H9 (cell line): ENCODE measurements at regions not wholly inside any gene's neighbourhood (a gene's known extent, or its start where the extent isn't known, plus 50 kb on each side); places are given as distances from the start of the nearest gene placed in this dataset.

Experiments
- DNase-seq: peaks from one replicate; pipeline ENCODE4 v3.0.0-alpha.2; 2017
- H2AFZ ChIP-seq: one replicate; pipeline ENCODE4 v1.6.1; 2013; ENCODE audit warnings: mild to moderate bottlenecking, low read length, control low read depth, moderate library complexity
- H2AK5ac ChIP-seq: 2 replicates; pipeline ENCODE4 v1.6.1; 2013; ENCODE audit warnings: low read length, control low read depth, mixed read lengths; ENCODE audit not compliant: insufficient read length
- H2BK120ac ChIP-seq: one replicate; pipeline ENCODE4 v1.6.1; 2013; ENCODE audit warnings: low read depth, mild to moderate bottlenecking, low read length, control low read depth, inconsistent platforms; ENCODE audit not compliant: poor library complexity, severe bottlenecking
- H2BK12ac ChIP-seq: 2 replicates; pipeline ENCODE4 v1.6.1; 2013; ENCODE audit warnings: low read length, control low read depth, mixed read lengths, low read depth; ENCODE audit not compliant: insufficient read length
- H2BK15ac ChIP-seq: 2 replicates; pipeline ENCODE4 v1.6.1; 2013; ENCODE audit warnings: low read depth, low read length, control low read depth
- H2BK20ac ChIP-seq: one replicate; pipeline ENCODE4 v1.6.1; 2013; ENCODE audit warnings: low read depth, mild to moderate bottlenecking, low read length, control low read depth, inconsistent platforms; ENCODE audit not compliant: poor library complexity, severe bottlenecking
- H2BK5ac ChIP-seq: 2 replicates; pipeline ENCODE4 v1.6.1; 2013; ENCODE audit warnings: low read length, control low read depth, mixed read lengths; ENCODE audit not compliant: insufficient read length
- H3K14ac ChIP-seq: 2 replicates; pipeline ENCODE4 v1.6.1; 2013; ENCODE audit warnings: low read length, control low read depth; ENCODE audit not compliant: insufficient read depth
- H3K18ac ChIP-seq: 2 replicates; pipeline ENCODE4 v1.6.1; 2013; ENCODE audit warnings: low read depth, mild to moderate bottlenecking, mixed read lengths, low read length, control low read depth; ENCODE audit not compliant: insufficient read length
- H3K23ac ChIP-seq: 2 replicates; pipeline ENCODE4 v1.6.1; 2013; ENCODE audit warnings: low read length, control low read depth, mixed read lengths, low read depth; ENCODE audit not compliant: insufficient read length
- H3K23me2 ChIP-seq: 2 replicates; pipeline ENCODE4 v1.6.1; 2013; ENCODE audit warnings: low read depth, mild to moderate bottlenecking, mixed read lengths, low read length, control low read depth; ENCODE audit not compliant: insufficient read length, poor library complexity, severe bottlenecking
- H3K27ac ChIP-seq: 2 replicates; pipeline ENCODE4 v1.5.1; 2013; ENCODE audit warnings: low read length, control low read depth, mixed read lengths, low read depth; ENCODE audit not compliant: insufficient read length
- H3K27me3 ChIP-seq: 2 replicates; pipeline ENCODE4 v1.6.1; 2013; ENCODE audit warnings: low read length, control low read depth, inconsistent platforms; ENCODE audit not compliant: insufficient read depth
- H3K4ac ChIP-seq: 2 replicates; pipeline ENCODE4 v1.6.1; 2013; ENCODE audit warnings: low read depth, mild to moderate bottlenecking, control low read depth, inconsistent platforms, low read length, moderate library complexity
- H3K4me1 ChIP-seq: 2 replicates; pipeline ENCODE4 v1.6.1; 2013; ENCODE audit warnings: low read length, control low read depth, inconsistent platforms; ENCODE audit not compliant: insufficient read depth
- H3K4me2 ChIP-seq: 2 replicates; pipeline ENCODE4 v1.6.1; 2013; ENCODE audit warnings: low read length, control low read depth, mixed read lengths; ENCODE audit not compliant: insufficient read length, insufficient read depth
- H3K56ac ChIP-seq: 2 replicates; pipeline ENCODE4 v1.6.1; 2013; ENCODE audit warnings: low read depth, mild to moderate bottlenecking, mixed read lengths, low read length, control low read depth; ENCODE audit not compliant: insufficient read length
- H3K79me1 ChIP-seq: 2 replicates; pipeline ENCODE4 v1.6.1; 2013; ENCODE audit warnings: low read depth, mild to moderate bottlenecking, moderate library complexity, low read length, control low read depth, inconsistent platforms; ENCODE audit not compliant: insufficient read depth, poor library complexity, severe bottlenecking
- H3K79me2 ChIP-seq: 2 replicates; pipeline ENCODE4 v1.6.1; 2013; ENCODE audit warnings: low read length, control low read depth, inconsistent platforms; ENCODE audit not compliant: insufficient read depth
- H3K9ac ChIP-seq: 2 replicates; pipeline ENCODE4 v1.6.1; 2013; ENCODE audit warnings: low read length, control low read depth, mixed read lengths; ENCODE audit not compliant: insufficient read length; ENCODE audit errors: extremely low read depth
- H3K9me3 ChIP-seq: one replicate; pipeline ENCODE4 v1.6.1; 2013; ENCODE audit warnings: low read depth, low read length, inconsistent platforms; ENCODE audit not compliant: control insufficient read depth
- H3T11ph ChIP-seq: one replicate; pipeline ENCODE4 v1.6.1; 2013; ENCODE audit warnings: mild to moderate bottlenecking, low read length, control low read depth, inconsistent platforms
- H4K20me1 ChIP-seq: one replicate; pipeline ENCODE4 v1.6.1; 2013; ENCODE audit not compliant: control insufficient read depth, insufficient read length, insufficient read depth
- H4K5ac ChIP-seq: 2 replicates; pipeline ENCODE4 v1.6.1; 2013; ENCODE audit warnings: low read depth, mild to moderate bottlenecking, mixed read lengths, low read length, control low read depth; ENCODE audit not compliant: insufficient read length
- H4K8ac ChIP-seq: replicated peaks from 2 replicates; pipeline ENCODE4 v1.6.1; 2013; ENCODE audit warnings: low read length, control low read depth, mixed read lengths, low read depth; ENCODE audit not compliant: insufficient read length
- H4K91ac ChIP-seq: 2 replicates; pipeline ENCODE4 v1.6.1; 2013; ENCODE audit warnings: low read depth, mild to moderate bottlenecking, moderate library complexity, mixed read lengths, low read length, control low read depth; ENCODE audit not compliant: insufficient read length
- H3K27ac Mint-ChIP-seq, 3 experiments: 2 replicates in 2 of 3; 3 replicates in 1 of 3; pipeline ENCODE4 v1.8.0; 2020 to 2021; ENCODE audit warnings: mixed read lengths in 3 of 3, mild to moderate bottlenecking in 1 of 3, moderate library complexity in 1 of 3
- H3K27me3 Mint-ChIP-seq: 2 replicates; pipeline ENCODE4 v1.8.0; 2021; ENCODE audit warnings: low read depth, mild to moderate bottlenecking, moderate library complexity, mixed read lengths
- H3K36me3 Mint-ChIP-seq, 3 experiments: 2 replicates in 2 of 3; 3 replicates in 1 of 3; pipeline ENCODE4 v1.8.0; 2020 to 2021; ENCODE audit warnings: low read depth in 3 of 3, mixed read lengths in 3 of 3; ENCODE audit not compliant: insufficient read depth in 1 of 3
- H3K4me1 Mint-ChIP-seq, 2 experiments: 2 replicates each; pipeline ENCODE4 v1.8.0; 2020; ENCODE audit warnings: mixed read lengths in 2 of 2
- H3K4me3 Mint-ChIP-seq, 2 experiments: 2 replicates in 1 of 2; 3 replicates in 1 of 2; pipeline ENCODE4 v1.8.0; 2020 to 2021; ENCODE audit warnings: mild to moderate bottlenecking in 2 of 2, mixed read lengths in 2 of 2, moderate library complexity in 1 of 2
- H3K9me3 Mint-ChIP-seq, 2 experiments: 2 replicates in 1 of 2; 3 replicates in 1 of 2; pipeline ENCODE4 v1.8.0; 2020; ENCODE audit warnings: mild to moderate bottlenecking in 2 of 2, mixed read lengths in 2 of 2, moderate library complexity in 1 of 2
- WGBS: extraction: QIAGEN DNeasy Blood & Tissue Kit; methylation state at CpG from one replicate; pipeline ENCODE4 v1.1.7; 2013; ENCODE audit warnings: missing lambda C conversion rate, low lambda C conversion rate, mixed read lengths; ENCODE audit not compliant: insufficient read length; ENCODE audit errors: extremely low coverage; 5-methylcytosine and 5-hydroxymethylcytosine counted together
- TF ChIP-seq, protein P1 (sequence below): fragments of 200-600 bp; sonication (generic); conservative IDR thresholded peaks from 3 replicates; pipeline ENCODE4 v1.8.0; 2021; ENCODE audit warnings: antibody characterized with exemption, mild to moderate bottlenecking

DNA sequence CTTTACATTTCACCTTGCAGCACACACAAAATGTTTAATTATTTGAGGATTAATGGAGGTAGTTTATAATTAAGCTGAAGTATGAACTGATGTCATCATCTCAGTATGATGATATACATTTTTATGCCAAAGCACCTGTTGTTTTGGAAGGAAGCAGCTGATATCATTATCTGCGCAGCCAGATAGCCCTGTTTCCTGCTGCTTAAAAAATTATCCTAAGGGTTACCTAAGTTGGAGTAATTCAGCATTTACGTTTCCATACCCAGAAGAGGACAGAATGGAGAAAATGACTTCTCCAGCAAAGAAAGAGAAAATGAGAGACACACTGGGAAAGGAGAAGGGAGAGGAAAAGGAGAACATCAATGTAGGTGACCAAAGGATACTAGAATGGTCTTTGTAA, 370.3 kb upstream of the PLSCR5 start:
- DNase-seq, result no peak
- no CpG with 5 or more reads among the region's 2 CpGs for WGBS
- H2BK120ac ChIP-seq, result no peak overlapping the region
- TF ChIP-seq, protein P1, sequence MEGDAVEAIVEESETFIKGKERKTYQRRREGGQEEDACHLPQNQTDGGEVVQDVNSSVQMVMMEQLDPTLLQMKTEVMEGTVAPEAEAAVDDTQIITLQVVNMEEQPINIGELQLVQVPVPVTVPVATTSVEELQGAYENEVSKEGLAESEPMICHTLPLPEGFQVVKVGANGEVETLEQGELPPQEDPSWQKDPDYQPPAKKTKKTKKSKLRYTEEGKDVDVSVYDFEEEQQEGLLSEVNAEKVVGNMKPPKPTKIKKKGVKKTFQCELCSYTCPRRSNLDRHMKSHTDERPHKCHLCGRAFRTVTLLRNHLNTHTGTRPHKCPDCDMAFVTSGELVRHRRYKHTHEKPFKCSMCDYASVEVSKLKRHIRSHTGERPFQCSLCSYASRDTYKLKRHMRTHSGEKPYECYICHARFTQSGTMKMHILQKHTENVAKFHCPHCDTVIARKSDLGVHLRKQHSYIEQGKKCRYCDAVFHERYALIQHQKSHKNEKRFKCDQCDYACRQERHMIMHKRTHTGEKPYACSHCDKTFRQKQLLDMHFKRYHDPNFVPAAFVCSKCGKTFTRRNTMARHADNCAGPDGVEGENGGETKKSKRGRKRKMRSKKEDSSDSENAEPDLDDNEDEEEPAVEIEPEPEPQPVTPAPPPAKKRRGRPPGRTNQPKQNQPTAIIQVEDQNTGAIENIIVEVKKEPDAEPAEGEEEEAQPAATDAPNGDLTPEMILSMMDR, result no peak
- no peaks in the 10 kb centered on the region for H3K23me2 ChIP-seq
- H2BK12ac ChIP-seq, result no peak overlapping the region
- no peak overlapping the region for H2AFZ ChIP-seq
- H3K4me1 Mint-ChIP-seq, result peaks cover 0 to 7% of the 10 kb centered on the region in 2 experiments; a peak in 2 of 4 replicates
- H3K14ac ChIP-seq, result no peak overlapping the region
- H2AK5ac ChIP-seq, result no peak overlapping the region
- no peaks in the 10 kb centered on the region for H3K9me3 ChIP-seq
- H3K27ac ChIP-seq, result no peak overlapping the region
- no peaks in the 10 kb centered on the region for H3K79me2 ChIP-seq
- H3K4ac ChIP-seq, result no peak overlapping the region
- no peaks in the 10 kb centered on the region for H3K27me3 ChIP-seq
- no peak overlapping the region for H3K23ac ChIP-seq
- no peak overlapping the region for H4K91ac ChIP-seq
- H2BK15ac ChIP-seq, result no peak overlapping the region
- no peaks in the 10 kb centered on the region for H3K79me1 ChIP-seq
- H3K27me3 Mint-ChIP-seq, result no peaks in the 10 kb centered on the region
- H4K5ac ChIP-seq, result no peak overlapping the region
- no peaks in the 10 kb centered on the region for H4K20me1 ChIP-seq
- no peak overlapping the region for H3K4me2 ChIP-seq
- no peaks in the 10 kb centered on the region for H3K9me3 Mint-ChIP-seq
- no peak overlapping the region for H3K4me3 Mint-ChIP-seq
- H2BK20ac ChIP-seq, result no peak overlapping the region
- H3K27ac Mint-ChIP-seq, result peak overlapping the region in 1 of 3 experiments; percentile 62; a peak in 1 of 7 replicates
- H3K18ac ChIP-seq, result no peak overlapping the region
- H4K8ac ChIP-seq, result no peak overlapping the region
- no peak overlapping the region for H3K56ac ChIP-seq
- no peak overlapping the region for H3K9ac ChIP-seq
- no peak overlapping the region for H2BK5ac ChIP-seq
- no peaks in the 10 kb centered on the region for H3K36me3 Mint-ChIP-seq
- no peaks in the 10 kb centered on the region; the same call in 1 of the 2 replicates for H3K4me1 ChIP-seq
- H3T11ph ChIP-seq, result no peak overlapping the region
